ENCODE measurements at regions not wholly inside any gene's neighbourhood (a gene's known extent, or its start where the extent isn't known, plus 50 kb on each side); places are given as distances from the start of the nearest gene placed in this dataset.

- intact Hi-C loops (cut with DNase I; ENCODE audit: low total_unique reads) = no loop called here
These were observed 177.6 kb downstream of the EXOC5 start for GRCh38 chr14:57091030-57091608.

GRCh38 chr14:57089901-57090300 lies 178.8 kb downstream of the EXOC5 start:
- Histone ChIP-seq H3K4me1 (no peaks in the 10 kb centered on the region), H3K27ac (no peak overlapping the region), H3K27me3 (no peaks in the 10 kb centered on the region), H3K9me3 (peaks cover 7 to 9% of the 10 kb centered on the region in 2 donors), H3K4me3 (no peak overlapping the region), H3K36me3 (no peaks in the 10 kb centered on the region)
- TF ChIP-seq POLR2AphosphoS5 (IDR thresholded peaks at IDR 0.05) = no peak
- TF ChIP-seq, protein P1, sequence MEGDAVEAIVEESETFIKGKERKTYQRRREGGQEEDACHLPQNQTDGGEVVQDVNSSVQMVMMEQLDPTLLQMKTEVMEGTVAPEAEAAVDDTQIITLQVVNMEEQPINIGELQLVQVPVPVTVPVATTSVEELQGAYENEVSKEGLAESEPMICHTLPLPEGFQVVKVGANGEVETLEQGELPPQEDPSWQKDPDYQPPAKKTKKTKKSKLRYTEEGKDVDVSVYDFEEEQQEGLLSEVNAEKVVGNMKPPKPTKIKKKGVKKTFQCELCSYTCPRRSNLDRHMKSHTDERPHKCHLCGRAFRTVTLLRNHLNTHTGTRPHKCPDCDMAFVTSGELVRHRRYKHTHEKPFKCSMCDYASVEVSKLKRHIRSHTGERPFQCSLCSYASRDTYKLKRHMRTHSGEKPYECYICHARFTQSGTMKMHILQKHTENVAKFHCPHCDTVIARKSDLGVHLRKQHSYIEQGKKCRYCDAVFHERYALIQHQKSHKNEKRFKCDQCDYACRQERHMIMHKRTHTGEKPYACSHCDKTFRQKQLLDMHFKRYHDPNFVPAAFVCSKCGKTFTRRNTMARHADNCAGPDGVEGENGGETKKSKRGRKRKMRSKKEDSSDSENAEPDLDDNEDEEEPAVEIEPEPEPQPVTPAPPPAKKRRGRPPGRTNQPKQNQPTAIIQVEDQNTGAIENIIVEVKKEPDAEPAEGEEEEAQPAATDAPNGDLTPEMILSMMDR (IDR thresholded peaks at IDR 0.05) = no peak
- TF ChIP-seq POLR2A (IDR thresholded peaks at IDR 0.05) = no peak
- intact Hi-C loops (cut with DNase I; ENCODE audit: low total_unique reads) = no loop called here
- DNase-seq (ENCODE audit: low spot score in 2 of 2) = no peak

More at GRCh38 chr14:57091030-57091608, 177.6 kb downstream of the EXOC5 start:
- DNase-seq (ENCODE audit: low spot score in 2 of 2) = no peak
- Histone ChIP-seq H3K27ac (no peak overlapping the region), H3K36me3 (no peaks in the 10 kb centered on the region), H3K4me1 (no peaks in the 10 kb centered on the region), H3K4me3 (no peak overlapping the region), H3K27me3 (no peaks in the 10 kb centered on the region), H3K9me3 (peaks cover 7 to 9% of the 10 kb centered on the region in 2 donors)
- TF ChIP-seq POLR2AphosphoS5 (IDR thresholded peaks at IDR 0.05) (no peak), POLR2A (IDR thresholded peaks at IDR 0.05) (no peak)
- TF ChIP-seq, protein P1 (IDR thresholded peaks at IDR 0.05) = no peak

DNA sequence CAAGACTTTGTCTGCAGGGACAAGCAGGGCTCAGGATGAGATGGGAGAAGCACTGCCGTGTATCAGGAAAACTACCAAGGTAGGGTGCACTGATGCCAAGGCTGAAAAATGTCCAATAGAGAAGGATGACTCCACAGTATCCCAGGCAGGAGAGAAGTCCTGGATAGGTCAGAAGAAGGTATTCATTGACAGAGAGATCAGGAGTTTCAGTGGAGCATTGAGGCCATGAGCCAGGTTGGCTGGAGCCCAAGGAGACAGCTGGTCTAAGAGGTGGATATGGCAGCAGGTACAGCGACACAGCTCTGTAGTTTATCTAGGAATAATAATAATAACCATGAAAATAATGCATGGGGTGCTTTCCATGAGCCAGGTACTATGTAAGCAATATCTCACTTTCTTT lies 180.9 kb downstream of the EXOC5 start:
- DNase-seq (ENCODE audit: low spot score in 2 of 2) = no peak
- intact Hi-C loops (cut with DNase I; ENCODE audit: low total_unique reads) = no loop called here
- TF ChIP-seq, protein P1 (IDR thresholded peaks at IDR 0.05) = no peak
- TF ChIP-seq POLR2AphosphoS5 (IDR thresholded peaks at IDR 0.05) (no peak), POLR2A (IDR thresholded peaks at IDR 0.05) (no peak)
- Histone ChIP-seq H3K27ac (no peak overlapping the region), H3K27me3 (no peaks in the 10 kb centered on the region), H3K4me1 (no peaks in the 10 kb centered on the region), H3K9me3 (no peaks in the 10 kb centered on the region), H3K36me3 (no peaks in the 10 kb centered on the region), H3K4me3 (no peak overlapping the region)

DNA sequence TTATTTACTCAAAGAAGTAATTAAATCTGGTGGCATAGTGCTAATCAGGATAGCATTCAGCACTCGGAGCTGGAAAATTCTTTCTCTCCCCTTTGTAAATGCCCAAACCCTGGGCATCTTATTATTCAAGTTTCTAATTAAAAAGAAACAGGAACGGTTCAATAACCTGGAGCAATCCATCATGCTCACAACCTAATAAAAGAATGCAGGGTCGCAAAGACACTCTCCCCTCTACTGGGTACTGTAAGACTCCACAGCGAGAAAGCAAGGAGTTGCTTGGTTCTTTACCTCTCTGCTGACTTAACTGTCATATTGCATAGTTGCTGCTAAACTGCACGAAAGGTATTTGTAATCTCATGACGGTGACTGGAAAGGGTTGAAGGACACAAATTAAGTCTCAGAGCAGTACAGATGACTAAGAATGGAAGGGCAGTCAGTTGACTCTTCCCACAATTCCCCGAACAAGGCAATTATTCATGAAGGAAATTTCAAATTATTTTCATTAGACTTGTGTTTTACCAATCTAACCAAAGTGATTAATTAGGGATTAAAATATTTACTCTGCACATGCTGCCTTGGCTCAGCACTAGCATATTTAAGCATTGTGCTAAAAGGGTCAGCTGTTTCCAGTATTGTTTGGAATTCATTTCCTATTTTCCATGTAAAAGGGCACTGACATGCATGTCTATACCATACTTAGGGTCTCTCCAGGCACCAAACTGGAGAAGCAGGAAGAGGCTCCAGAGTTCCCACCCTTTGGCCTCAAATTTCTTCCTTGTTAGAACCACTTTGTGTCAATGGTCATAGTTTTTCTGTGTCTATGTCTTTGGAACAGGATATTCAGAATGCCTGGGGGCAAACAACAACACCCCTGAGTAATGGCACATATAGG lies 182.2 kb downstream of the EXOC5 start:
- Histone ChIP-seq H3K9me3 (no peaks in the 10 kb centered on the region), H3K4me1 (no peaks in the 10 kb centered on the region), H3K27me3 (no peaks in the 10 kb centered on the region), H3K36me3 (no peaks in the 10 kb centered on the region), H3K27ac (no peak overlapping the region), H3K4me3 (no peak overlapping the region)
- no peak for DNase-seq (ENCODE audit: low spot score in 2 of 2)
- TF ChIP-seq, protein P1 (IDR thresholded peaks at IDR 0.05) = no peak
- TF ChIP-seq POLR2A (IDR thresholded peaks at IDR 0.05) (no peak), POLR2AphosphoS5 (IDR thresholded peaks at IDR 0.05) (no peak)
- intact Hi-C loops (cut with DNase I; ENCODE audit: low total_unique reads) = no loop called here

- Histone ChIP-seq H3K27me3 (no peaks in the 10 kb centered on the region), H3K9me3 (no peaks in the 10 kb centered on the region), H3K4me1 (no peaks in the 10 kb centered on the region), H3K27ac (no peak overlapping the region), H3K4me3 (no peak overlapping the region), H3K36me3 (no peaks in the 10 kb centered on the region)
- intact Hi-C loops (cut with DNase I; ENCODE audit: low total_unique reads) = no loop called here
- TF ChIP-seq POLR2AphosphoS5 (IDR thresholded peaks at IDR 0.05) (no peak), POLR2A (IDR thresholded peaks at IDR 0.05) (no peak)
- TF ChIP-seq, protein P1 (IDR thresholded peaks at IDR 0.05) = no peak
- DNase-seq (ENCODE audit: low spot score in 2 of 2) = no peak
These were observed 182.9 kb downstream of the EXOC5 start for GRCh38 chr14:57085801-57086200.
